ENCODE measurements at regions not wholly inside any gene's neighbourhood (a gene's known extent, or its start where the extent isn't known, plus 50 kb on each side); places are given as distances from the start of the nearest gene placed in this dataset.

DNA sequence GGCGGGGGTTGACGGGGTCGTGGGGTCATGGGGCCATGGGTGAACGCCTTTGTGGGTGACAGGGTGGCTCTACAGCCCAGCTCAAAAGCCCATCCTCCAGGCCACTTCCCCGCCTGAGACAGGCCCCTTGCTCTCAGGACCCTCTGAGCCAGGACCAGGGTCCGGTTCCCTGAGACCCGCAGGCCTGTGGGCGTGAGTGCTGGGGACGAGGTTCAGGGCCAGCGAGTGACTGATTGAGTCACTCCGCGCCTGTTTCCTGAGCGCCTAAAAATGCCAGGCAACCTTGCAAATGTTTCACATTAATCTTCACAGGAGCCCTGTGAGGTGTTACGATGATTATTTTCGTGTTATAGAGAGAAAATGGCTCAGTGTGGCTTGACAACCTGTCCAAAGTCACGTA is 97.8 kb downstream of the ZNF674 start:
- no peak for DNase-seq

DNA sequence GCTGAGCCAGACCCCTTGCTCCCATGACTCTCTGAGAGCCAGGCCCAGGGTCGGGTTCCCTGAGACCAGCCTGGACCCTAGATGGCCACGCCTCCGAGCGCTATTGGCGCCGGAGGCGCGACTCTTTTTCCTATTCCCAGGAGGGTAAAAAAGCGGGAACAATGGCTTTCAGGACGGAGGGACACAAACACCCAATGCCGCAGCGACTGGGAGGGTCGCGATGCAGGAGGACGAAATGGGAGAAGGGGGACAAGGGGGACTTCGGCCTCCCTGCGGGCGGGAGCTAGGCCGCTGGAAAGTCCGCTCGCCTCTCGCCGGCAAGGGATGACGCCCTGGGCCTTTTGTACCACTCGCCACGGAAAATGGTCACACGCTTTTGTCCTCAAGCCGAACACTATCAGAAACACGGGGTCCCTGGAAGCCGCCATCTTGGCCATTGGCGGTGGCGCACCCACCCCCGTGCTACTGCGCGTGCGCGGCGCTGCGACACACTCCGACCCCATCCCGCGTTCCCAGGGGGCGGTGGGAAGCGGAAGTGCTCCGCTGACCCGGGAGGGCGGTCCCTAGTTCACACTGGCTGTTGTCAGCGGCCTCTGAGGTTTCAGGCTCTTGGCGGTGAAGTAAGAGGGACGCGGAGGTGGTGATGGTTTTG is 98.4 kb downstream of the ZNF674 start:
- peak; percentile 91 for DNase-seq

DNA sequence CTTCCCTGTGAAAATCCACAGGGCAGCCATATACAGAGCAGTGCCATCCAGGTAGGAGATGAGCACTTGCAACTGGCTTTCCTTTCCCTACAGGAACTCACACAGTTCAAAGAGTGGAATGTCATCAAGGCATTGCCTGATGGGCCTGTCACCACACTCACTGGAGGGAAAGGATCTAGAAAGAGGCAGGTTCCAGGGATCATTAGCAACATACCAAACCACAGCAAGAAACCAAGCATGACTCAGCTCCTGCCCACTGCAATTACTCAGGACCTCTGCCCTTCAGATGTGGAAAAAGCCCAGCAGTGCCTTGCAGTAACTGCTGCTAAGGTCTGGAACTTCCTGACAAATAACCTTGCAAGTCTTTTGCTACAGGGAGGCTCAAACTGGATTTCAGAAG is 101.2 kb downstream of the ZNF674 start:
- no peak for DNase-seq

DNA sequence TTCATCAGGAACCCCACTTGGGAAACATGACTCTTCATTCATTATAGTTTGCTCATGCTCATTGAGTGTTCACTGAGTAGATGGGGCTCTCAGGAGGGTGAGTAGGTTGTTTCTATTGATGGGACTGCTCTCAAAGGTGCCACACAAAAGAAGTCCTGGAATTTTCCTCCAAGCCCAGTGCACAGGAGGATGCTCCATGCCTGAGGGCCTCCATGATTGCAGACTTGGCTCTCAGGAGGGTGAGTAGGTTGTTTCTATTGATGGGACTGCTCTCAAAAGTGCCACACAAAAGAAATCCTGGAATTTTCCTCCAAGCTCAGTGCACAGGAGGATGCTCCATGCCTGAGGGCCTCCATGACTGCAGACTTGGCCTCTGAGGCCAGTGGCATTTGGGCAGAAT is 108.5 kb downstream of the ZNF674 start:
- DNase-seq: no peak

DNA sequence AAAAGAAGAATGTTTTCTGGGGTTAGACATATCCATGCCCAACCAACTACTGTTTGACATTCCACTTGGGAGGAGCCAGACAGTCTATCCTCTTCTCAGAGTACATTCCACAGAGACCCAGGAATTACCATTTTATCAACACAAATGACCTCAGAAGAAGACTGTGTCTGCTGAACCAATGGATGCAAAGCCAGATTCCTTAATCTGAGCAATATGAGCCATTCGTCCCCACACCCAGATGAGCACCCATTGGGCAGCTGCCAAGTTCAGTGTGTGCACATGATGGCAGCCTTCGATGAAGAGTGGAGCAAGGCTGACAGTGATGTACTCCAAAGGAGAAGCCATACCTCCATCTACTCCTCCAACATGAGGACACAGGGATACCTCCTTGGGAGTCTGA is 111.3 kb downstream of the ZNF674 start:
- no peak for DNase-seq

DNA sequence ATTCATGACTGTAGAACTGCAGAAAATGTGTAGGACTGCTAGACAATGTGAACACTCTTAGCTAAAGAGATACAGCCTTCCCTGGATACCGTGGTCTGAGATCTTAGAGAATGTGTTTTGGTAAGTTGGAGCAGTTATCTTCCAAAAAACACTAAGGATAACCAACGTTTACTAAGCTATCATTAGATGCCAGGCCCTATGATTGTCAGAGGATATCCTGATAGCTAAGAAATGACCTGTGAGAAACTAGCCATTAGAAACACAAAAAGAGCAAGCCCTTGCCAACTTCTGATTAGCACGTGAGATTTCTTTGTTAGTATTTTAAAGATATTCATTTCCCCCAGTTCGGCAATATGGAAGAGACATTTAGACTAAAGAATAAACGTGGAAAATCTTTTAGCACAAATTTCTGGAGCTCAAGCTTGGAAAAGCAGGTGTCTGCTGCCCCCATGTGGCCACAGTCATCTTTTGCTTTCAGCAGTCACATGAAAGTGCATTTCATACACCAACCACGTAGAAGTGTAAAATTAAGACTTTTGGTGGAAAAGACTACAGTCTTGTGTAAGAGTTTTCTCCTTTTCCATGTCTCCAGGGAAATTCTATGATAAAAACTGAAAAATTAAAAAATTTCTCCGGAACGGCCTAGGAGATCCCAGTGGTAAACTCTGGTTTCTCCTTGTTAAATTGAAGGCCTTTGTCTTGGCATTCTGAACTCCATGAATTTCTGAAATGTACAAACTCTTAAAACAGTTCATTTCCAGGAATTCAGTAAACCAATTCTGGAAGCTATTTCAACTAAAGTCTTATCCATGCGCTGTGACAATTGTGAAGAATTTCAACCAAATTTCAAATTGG is 136.4 kb downstream of the ZNF674 start:
- DNase-seq: peak; percentile 35

DNA sequence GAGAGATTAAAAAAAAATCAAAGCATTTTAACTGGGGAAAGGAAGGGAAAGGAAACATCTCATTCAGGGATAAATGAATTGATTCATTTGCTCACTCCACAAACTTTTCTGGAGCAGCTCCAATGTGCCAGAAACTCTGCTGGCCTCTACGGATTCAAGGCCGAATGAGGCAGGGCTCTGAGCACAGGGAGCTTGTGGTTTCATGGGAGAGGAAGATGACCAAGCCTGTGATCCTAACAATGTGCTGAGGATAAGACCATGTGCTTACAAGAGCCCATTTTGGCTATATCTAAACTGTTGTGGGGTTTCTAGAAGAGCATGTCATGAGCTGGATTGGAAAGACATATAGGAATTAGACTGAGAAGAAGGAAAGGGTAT is 137.5 kb downstream of the ZNF674 start:
- DNase-seq: no peak

DNA sequence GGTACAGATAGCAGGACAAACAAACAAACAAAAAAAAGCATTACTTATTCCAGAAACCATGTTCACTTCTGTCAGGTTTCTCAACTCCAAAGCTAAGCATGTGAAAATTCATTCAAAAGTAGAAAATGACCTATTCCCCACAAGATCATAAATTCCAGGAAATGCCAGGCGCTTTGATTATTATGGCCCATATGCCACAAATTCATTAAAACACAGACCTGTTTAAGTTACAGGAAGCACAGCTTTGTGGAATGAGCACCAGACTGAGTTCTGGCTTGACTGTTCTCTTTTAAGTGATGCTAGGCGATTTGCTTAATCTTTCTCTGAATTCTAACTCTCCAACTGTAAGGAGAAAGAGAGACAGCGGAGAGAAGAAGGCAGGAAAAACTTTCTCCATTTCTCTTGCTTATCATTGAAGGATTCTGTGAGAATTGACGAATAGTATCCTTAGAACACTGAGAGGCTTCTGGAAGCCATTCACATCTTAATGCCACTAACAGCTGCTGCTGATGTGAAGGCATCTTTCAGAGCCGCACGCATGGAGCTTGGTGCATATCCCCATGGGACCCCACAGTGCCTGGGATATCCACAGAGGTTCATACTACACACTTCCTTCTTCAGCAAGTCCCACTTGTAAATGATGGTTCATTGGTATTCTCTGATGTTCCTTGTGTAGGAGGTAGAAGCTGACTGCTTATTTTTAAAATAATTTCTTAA is 138.0 kb downstream of the ZNF674 start:
- no peak for DNase-seq

DNA sequence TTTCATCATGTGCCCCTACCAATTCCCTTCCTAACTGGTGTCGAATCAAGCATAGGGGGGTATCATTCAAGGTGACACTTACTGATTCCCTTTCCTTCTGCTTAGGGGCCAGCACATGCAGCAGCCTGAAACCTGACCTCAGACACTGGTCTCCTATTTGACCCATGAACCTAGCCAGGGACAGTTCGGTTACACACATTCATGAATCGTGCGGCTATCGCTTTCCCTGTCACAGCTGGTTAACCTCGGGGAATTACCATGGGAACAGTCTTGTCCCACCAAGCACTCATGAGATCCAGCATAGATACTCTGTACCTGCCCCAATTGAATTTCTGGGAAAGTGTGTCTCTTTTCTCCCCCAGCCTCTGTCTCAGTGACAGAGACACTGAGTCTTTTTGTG is 140.4 kb downstream of the ZNF674 start:
- DNase-seq: no peak

DNA sequence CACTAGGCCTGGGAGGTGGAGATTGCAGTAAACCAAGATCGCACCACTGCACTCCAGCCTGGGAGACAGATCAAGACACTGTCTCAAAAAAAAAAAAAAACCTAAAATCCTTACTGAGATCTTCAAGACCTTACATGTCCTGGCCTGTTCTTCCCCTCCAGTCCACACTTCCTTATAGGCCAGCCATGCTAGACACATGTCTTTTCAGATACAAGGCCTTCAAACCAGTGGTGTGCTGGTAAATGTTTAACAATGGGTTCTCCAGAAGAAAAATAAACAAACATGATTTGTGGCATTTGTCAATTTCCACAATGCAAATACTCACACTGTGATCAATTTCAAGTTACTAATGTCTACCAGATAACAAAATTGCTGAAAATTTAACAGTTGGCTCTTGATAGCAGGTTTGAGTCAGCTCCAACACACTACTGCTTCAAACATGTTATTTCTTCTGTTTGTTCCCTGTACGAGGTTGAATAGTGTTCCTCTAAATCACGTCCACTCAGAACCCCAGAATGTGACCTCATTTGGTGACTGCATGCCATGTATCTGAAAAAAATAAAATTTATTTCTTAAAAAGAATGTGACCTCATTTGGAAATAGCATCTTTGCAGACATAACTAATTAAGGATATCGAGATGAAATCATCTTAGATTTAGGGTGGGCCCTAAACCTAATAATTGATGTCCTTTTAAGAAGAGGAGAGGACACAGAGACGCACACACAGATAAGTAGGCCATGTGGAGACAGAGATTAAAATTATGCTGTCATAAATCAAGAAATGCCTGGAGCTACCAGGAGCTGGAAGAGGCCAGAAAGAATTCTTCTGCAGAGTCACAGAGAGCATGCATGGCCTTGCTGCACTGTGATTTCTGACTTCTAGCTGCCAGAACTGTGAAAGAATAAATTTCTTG is 144.4 kb downstream of the ZNF674 start:
- DNase-seq: no peak

DNA sequence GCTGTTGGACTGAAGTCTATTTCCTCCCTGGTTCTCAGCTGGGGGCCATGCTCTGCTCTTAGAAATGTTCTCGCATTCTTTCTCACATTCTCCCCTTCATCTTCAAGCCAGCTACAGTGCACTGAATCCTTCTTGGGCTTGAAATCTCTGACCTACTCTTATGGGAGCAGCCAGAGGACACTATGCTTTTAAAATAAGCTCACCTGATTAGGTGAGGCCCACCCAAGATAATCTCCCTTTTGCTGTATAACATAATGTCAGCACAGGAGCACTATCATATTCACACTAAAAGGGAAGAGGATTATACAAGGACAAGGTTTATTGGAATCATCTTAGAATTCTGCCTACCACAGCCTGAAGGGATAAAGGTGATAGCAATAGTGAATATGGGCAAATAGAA is 146.3 kb downstream of the ZNF674 start:
- no peak for DNase-seq

DNA sequence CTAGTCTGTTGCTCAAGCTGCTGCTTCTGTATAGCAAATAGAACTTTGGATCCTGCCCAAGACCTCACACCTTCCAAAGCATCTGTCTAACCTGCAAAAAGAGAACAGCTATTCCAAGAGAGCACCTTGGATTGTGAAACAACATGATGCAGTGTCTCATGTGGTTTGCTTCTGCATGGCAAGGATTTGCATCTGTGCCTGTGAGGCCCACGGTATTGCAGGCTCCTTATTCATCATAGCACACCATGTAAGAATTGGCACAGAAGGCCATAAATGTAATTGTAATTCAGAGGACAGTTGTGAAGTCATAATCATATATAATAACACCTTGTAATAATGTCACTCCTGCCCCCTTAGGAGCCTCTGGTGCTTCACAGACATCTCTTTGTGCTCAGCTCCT is 147.1 kb downstream of the ZNF674 start:
- DNase-seq: no peak

DNA sequence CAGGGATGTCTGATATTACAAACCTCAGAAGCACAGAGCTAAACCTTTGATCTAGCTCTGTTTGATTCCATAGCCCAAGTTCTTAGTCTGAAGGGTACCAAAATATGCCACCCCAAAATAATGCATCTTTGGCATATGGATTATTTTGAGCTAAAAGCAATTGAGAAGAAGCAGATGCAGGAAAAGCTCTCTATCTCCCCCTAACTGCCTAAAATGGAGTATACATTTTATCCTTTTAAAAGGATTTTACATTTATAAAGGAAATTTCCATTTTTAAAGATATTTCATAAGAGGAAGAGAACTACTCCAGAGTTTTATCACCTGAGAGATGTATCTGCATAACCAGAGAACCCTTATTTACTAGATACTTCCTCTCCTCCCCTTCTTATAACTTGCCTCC is 158.7 kb downstream of the ZNF674 start:
- no peak for DNase-seq

DNA sequence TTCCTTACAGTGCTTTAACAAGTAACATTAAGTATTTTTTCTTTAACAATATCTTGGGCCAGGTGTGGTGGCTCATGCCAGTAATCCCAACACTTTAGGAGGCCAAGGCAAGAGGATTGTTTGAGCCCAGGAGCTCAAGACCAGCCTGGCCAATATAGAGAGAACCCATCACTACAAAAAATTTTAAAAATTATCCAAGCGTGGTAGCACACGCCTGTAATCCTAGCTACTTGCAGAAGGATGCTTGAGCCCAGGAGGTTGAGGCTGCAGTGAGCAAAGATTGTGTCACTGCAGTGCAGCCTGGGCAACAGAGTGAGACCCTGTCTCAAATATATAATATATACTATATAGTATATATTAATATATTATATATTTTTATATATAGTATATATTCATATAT is 162.2 kb downstream of the ZNF674 start:
- DNase-seq: no peak

DNA sequence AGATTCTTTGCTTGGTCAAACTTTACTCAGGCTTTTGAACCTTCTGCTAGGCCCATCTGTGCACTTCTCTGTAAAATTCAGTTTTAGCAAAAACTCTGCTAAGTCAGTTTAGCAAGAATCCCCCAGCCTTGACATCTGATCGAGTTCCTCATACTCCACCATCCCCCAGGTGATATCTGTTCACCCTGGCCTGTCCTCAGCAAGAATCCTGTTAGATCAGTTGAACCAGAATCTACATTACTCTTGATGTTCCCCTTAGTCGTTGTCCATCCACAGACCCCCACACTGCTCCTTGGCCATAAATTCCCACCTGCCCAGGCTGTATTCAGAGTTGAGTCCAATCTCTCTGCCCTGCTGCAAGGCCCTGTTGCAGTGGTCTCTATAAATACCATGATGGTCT is 162.6 kb downstream of the ZNF674 start:
- DNase-seq: no peak

DNA sequence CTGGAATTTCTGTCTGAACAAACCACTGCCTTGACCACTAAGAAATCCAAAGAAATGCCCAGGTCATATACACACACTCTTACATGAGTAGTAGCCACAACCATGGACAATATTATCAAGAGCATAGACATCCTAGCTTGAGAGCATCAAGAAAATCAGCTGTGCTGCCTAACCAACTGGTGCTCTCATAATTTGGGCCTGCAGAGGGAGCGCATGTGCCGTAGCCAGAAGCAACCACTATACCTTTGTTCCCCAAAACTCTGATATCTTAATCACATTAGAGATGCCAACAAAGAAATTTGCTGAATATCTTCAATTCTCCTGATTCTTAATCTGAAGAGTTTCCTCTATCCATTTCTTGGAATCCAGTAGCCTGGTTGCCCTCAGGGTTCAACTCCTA is 163.6 kb downstream of the ZNF674 start:
- no peak for DNase-seq

DNA sequence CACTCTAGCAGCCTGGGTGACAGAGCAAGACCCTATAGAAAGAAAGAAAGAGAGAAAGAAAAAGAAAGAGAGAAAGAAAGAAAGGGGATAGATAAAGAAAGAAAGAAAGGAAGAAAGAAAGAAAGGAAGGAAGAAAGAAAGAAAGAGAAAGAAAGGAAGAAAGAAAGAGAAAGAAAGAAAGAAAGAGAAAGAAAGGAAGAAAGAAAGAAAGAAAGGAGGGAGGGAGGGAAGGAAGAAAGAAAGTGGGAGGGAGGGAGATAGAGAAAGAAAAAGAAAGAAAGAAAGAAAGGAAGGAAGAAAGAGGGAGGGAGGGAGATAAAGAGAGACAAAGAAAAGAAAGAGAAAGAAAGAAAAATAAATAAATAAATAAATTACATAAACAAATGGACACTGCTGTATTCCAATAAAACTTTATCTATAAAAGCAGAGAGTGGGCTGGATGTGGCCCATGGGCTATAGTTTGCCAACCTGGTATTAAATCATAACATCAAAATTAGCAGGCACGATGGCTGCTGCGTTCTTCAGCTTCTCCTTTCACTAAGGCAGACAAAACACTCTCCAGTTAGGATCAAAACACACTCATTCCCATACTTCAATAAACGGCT is 165.0 kb downstream of the ZNF674 start:
- DNase-seq: no peak

DNA sequence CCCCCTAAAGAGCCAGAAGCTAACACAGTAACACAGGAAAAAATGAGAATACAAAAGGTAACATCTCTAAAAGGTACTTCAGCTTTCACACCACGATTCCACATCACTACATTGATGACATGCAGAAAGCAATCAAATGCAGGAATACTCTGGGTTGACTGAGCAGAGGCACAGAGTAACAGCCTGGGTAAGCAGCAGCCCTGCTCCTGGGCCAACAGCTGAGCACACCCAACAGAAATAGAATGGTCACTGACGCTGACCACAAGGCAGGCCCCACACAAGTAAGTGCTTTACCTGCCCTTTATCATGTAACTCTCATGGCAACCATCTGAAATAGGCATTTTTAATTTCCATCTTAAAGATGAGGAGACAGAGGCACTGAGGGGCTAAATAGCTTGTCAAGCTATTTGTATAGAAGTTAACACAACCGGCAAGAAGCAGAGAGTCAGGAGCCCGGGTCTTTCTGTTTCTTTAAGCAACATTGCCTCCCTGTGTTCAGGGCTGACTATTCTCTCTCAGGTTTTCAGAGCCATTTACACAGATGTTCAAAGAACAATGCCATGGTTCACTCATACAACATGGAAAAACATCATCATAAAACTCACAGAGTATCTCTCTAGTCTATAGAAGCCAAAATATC is 168.9 kb downstream of the ZNF674 start:
- no peak for DNase-seq

DNA sequence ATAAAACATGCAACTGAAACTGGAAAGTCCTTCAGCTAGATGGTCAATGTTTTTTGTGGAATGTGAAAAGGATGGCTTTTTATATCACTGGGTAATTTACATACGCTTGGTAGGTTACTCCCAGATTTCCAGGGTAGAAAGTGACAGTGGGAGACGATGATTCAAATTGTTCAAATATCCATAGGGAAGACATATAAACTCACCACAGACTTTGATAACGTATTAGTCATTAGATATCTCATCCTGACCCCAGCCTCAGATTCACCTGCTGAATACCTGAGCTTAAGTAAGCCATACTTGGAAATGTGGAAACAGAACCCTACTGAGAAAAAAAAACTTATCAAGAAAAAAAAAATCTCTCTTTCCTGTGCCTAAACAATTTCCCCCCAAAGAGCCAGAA is 169.4 kb downstream of the ZNF674 start:
- no peak for DNase-seq

DNA sequence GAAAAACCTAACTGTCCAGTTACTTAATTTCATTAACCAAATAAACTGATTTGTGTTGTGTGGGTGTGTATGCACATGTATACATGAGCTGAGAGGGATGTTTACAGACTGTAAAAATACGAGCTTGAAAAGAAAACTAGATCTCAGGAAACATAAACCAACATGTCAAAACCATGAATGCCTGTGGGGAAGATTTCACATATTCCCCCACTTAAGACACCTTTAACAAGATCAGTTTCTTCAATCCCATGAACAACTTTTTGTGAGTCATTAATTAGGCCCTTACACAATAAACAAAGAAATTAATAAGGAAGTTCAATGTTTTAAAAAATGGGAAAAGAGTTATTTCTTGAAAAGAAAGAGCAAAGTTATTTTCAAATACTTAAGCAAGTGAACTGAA is 170.8 kb downstream of the ZNF674 start:
- DNase-seq: no peak

DNA sequence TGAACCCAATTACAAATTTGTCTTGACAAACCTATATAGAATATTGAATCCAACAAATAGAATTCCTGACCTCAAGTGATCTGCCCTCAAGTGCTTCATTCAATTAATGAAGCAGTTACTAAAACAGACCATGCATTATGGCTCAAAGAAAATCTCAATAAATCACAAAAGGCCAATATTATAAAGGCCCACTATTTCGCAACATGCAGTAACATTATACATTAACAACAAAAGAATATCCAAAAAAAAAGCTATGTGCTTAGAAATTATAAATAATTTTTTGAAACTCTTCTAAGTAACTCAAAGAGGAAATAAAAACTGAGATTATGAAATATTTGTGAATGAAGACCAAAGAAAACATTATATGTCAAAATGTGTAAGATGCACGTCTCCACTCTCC is 177.7 kb downstream of the ZNF674 start:
- DNase-seq: no peak

Measured in CD4-positive, alpha-beta T cell treated with Interleukin-15 for 1 hour (primary cell).